SK-N-MC (cell line): ENCODE measurements at regions not wholly inside any gene's neighbourhood (a gene's known extent, or its start where the extent isn't known, plus 50 kb on each side); places are given as distances from the start of the nearest gene placed in this dataset.

Experiments used
- EZH2 ChIP-seq: fragments of 200-600 bp; sonication (generic); IDR thresholded peaks from one replicate; pipeline ENCODE4 v1.6.1; 2017; ENCODE audit warnings: antibody characterized with exemption
- FOXP2 ChIP-seq: optimal IDR thresholded peaks from 2 replicates; pipeline ENCODE3; 2011; ENCODE audit warnings: mild to moderate bottlenecking, moderate library complexity; ENCODE audit not compliant: insufficient read depth; ENCODE audit errors: extremely low read length, control extremely low read depth

- no peak for TF ChIP-seq EZH2
- no peak for TF ChIP-seq FOXP2
These were observed 71.7 kb upstream of the PALS2 start for GRCh38 chr7:24501443-24502134.
